ENCODE measurements at regions not wholly inside any gene's neighbourhood (a gene's known extent, or its start where the extent isn't known, plus 50 kb on each side); places are given as distances from the start of the nearest gene placed in this dataset.

GRCh38 chr1:81706650-81707435 lies 93.9 kb upstream of the ADGRL2 start:
- H3K4me2 ChIP-seq (ENCODE audit: low read length) = no peak overlapping the region
- no peaks in the 10 kb centered on the region for H3K36me3 ChIP-seq (ENCODE audit: insufficient read depth, low read length)
- no peaks in the 10 kb centered on the region for H3K9me2 ChIP-seq (ENCODE audit: insufficient read depth, low read length)
- no peaks in the 10 kb centered on the region for H4K20me1 ChIP-seq (ENCODE audit: insufficient read depth, low read length)
- ChIA-PET CTCF (ENCODE audit: unreplicated experiment) (interaction anchor here (0.5 kb wide), 1 partner anchor 1516 kb away, joined by 3 read pairs; no protein-coding TSS in a partner anchor), POLR2A (interaction anchor here (0.6 to 0.7 kb wide), 2 partner anchors 64 to 1225 kb away, joined by 3 read pairs; no protein-coding TSS in a partner anchor)
- TF ChIP-seq, protein P1, sequence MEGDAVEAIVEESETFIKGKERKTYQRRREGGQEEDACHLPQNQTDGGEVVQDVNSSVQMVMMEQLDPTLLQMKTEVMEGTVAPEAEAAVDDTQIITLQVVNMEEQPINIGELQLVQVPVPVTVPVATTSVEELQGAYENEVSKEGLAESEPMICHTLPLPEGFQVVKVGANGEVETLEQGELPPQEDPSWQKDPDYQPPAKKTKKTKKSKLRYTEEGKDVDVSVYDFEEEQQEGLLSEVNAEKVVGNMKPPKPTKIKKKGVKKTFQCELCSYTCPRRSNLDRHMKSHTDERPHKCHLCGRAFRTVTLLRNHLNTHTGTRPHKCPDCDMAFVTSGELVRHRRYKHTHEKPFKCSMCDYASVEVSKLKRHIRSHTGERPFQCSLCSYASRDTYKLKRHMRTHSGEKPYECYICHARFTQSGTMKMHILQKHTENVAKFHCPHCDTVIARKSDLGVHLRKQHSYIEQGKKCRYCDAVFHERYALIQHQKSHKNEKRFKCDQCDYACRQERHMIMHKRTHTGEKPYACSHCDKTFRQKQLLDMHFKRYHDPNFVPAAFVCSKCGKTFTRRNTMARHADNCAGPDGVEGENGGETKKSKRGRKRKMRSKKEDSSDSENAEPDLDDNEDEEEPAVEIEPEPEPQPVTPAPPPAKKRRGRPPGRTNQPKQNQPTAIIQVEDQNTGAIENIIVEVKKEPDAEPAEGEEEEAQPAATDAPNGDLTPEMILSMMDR (conservative IDR thresholded peaks at IDR 0.05; ENCODE audit: low read length) = no peak
- no peak for TF ChIP-seq EZH2phosphoT487 (IDR thresholded peaks at IDR 0.05; ENCODE audit: borderline replicate concordance, low read depth, low read length)
- H3K27ac ChIP-seq (ENCODE audit: low read depth, low read length, poor library complexity, severe bottlenecking) = no peak overlapping the region
- no peak overlapping the region for H3K4me3 ChIP-seq (ENCODE audit: low read depth, low read length, poor library complexity, severe bottlenecking)
- H3K9me3 ChIP-seq (ENCODE audit: low read length) = no peaks in the 10 kb centered on the region
- DNase-seq (ENCODE audit: low spot score) = no peak
- no peaks in the 10 kb centered on the region for H3K79me2 ChIP-seq (ENCODE audit: insufficient read depth, low read depth, low read length)
- no peaks in the 10 kb centered on the region for H3K4me1 ChIP-seq (ENCODE audit: insufficient read depth, low read length, poor library complexity, severe bottlenecking)
- no TSS peak for BruUV-seq (replicated peaks)
- H2AFZ ChIP-seq (ENCODE audit: low read length) = no peak overlapping the region
- intact Hi-C loops (cut with micrococcal nuclease; ENCODE audit: unreplicated experiment) = no loop called here

DNA sequence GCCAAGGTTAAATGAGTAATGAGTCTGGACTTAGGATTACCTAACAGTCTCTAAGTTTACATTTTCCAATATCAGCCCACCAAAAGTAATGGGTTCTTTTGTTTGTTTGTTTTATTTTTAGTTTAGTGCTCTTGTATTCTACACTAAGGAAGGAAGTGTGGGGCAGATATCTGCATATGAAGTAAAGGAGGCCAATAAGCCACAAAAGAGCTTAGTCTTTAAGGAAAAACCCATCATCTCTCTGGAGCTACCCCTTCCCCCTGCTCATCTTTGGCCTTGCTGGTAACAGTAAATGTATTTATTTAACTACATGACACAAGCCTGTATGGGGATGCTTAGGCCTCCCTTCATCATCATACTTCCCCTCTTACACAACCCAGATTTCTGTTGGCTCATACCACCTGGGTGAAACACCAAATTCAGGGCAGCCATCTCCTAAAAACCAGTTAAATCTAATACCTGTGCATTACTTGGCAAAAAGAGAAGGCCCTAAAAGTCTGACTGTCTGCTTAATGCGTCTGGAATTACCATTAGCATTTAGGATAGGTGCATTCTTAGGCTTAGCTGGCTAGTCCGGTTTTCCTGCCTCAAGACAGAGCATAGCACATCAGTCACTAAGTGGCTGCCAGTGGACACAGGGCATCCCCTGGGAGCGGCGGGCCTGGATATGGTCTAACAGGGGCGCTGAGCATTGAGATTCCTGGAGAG lies 96.8 kb upstream of the ADGRL2 start:
- POLR2A ChIA-PET = no interaction called here
- no TSS peak for BruUV-seq (replicated peaks)

More for the DNA sequence above, 96.8 kb upstream of the ADGRL2 start:
- Histone ChIP-seq H3K4me3 (ENCODE audit: low read depth, low read length, poor library complexity, severe bottlenecking) (no peak overlapping the region), H4K20me1 (ENCODE audit: insufficient read depth, low read length) (no peaks in the 10 kb centered on the region), H3K4me2 (ENCODE audit: low read length) (no peak overlapping the region), H3K27ac (ENCODE audit: low read depth, low read length, poor library complexity, severe bottlenecking) (no peak overlapping the region), H3K4me1 (ENCODE audit: insufficient read depth, low read length, poor library complexity, severe bottlenecking) (no peaks in the 10 kb centered on the region), H3K36me3 (ENCODE audit: insufficient read depth, low read length) (no peaks in the 10 kb centered on the region), H3K79me2 (ENCODE audit: insufficient read depth, low read depth, low read length) (no peaks in the 10 kb centered on the region), H3K9me2 (ENCODE audit: insufficient read depth, low read length) (no peaks in the 10 kb centered on the region), H2AFZ (ENCODE audit: low read length) (no peak overlapping the region), H3K9me3 (ENCODE audit: low read length) (no peaks in the 10 kb centered on the region)
- DNase-seq (ENCODE audit: low spot score) = no peak
- TF ChIP-seq EZH2phosphoT487 (IDR thresholded peaks at IDR 0.05; ENCODE audit: borderline replicate concordance, low read depth, low read length) = no peak
- TF ChIP-seq, protein P1 (conservative IDR thresholded peaks at IDR 0.05; ENCODE audit: low read length) = no peak
- CTCF ChIA-PET (ENCODE audit: unreplicated experiment) = no interaction called here
- intact Hi-C loops (cut with micrococcal nuclease; ENCODE audit: unreplicated experiment) = no loop called here
